ENCODE measurements at regions not wholly inside any gene's neighbourhood (a gene's known extent, or its start where the extent isn't known, plus 50 kb on each side); places are given as distances from the start of the nearest gene placed in this dataset.

- Histone ChIP-seq H3K79me2 (replicated peaks; ENCODE audit: insufficient read depth, low read length) (no peaks in the 10 kb centered on the region), H3K9me3 (ENCODE audit: low read length) (no peaks in the 10 kb centered on the region), H3K4me3 (ENCODE audit: low read length) (no peak overlapping the region), H3K27me3 (ENCODE audit: insufficient read depth, low read depth, low read length) (no peaks in the 10 kb centered on the region), H3K27ac (ENCODE audit: low read length) (no peak overlapping the region), H2AFZ (ENCODE audit: low read depth, low read length) (no peak overlapping the region), H3K9me2 (ENCODE audit: insufficient read depth, low read length) (no peaks in the 10 kb centered on the region), H3K36me3 (ENCODE audit: insufficient read depth, low read length) (no peaks in the 10 kb centered on the region), H3K9ac (ENCODE audit: low read length) (no peak overlapping the region), H3F3A (ENCODE audit: insufficient read depth, low read length, poor library complexity, severe bottlenecking) (peaks cover under 1% of the 10 kb centered on the region), H3K4me2 (ENCODE audit: low read length) (no peak overlapping the region), H4K20me1 (ENCODE audit: insufficient read depth) (no peaks in the 10 kb centered on the region)
- TF ChIP-seq MXI1 (conservative IDR thresholded peaks at IDR 0.05; ENCODE audit: poor library complexity, severe bottlenecking) (no peak), REST (IDR thresholded peaks at IDR 0.05; ENCODE audit: borderline replicate concordance) (no peak), RAD21 (conservative IDR thresholded peaks at IDR 0.05) (no peak)
Observed at GRCh38 chr13:78319101-78319627, 284.2 kb downstream of the POU4F1 start.

GRCh38 chr13:78317030-78317429, 286.3 kb downstream of the POU4F1 start:
- no peaks in the 10 kb centered on the region for H3K9me3 ChIP-seq (ENCODE audit: low read length)
- no peak overlapping the region for H3K9ac ChIP-seq (ENCODE audit: low read length)
- peak; percentile 63 for TF ChIP-seq SMC3 (conservative IDR thresholded peaks at IDR 0.05; ENCODE audit: poor library complexity)
- TF ChIP-seq MXI1 (conservative IDR thresholded peaks at IDR 0.05; ENCODE audit: poor library complexity, severe bottlenecking), result no peak
- peak; percentile 62 for TF ChIP-seq CTCF (IDR thresholded peaks at IDR 0.05; ENCODE audit: poor library complexity, severe bottlenecking)
- no peak for TF ChIP-seq POLR2AphosphoS5 (IDR thresholded peaks at IDR 0.05)
- TF ChIP-seq EP300 (conservative IDR thresholded peaks at IDR 0.05; ENCODE audit: poor library complexity, severe bottlenecking), result no peak
- TF ChIP-seq REST (IDR thresholded peaks at IDR 0.05; ENCODE audit: borderline replicate concordance), result no peak
- TF ChIP-seq RAD21 (conservative IDR thresholded peaks at IDR 0.05), result peak; percentile 70
- TF ChIP-seq EZH2 (IDR thresholded peaks at IDR 0.05; ENCODE audit: borderline replicate concordance, insufficient read depth, low read length, poor library complexity, severe bottlenecking), result no peak
- TF ChIP-seq TAF1 (IDR thresholded peaks at IDR 0.05; ENCODE audit: low read depth), result no peak
- H3K79me2 ChIP-seq (replicated peaks; ENCODE audit: insufficient read depth, low read length), result no peaks in the 10 kb centered on the region
- no peak overlapping the region for H3K4me3 ChIP-seq (ENCODE audit: low read length)
- no peaks in the 10 kb centered on the region for H3K27me3 ChIP-seq (ENCODE audit: insufficient read depth, low read depth, low read length)
- no peaks in the 10 kb centered on the region for H3K9me2 ChIP-seq (ENCODE audit: insufficient read depth, low read length)
- H3K36me3 ChIP-seq (ENCODE audit: insufficient read depth, low read length), result no peaks in the 10 kb centered on the region
- no peaks in the 10 kb centered on the region for H3F3A ChIP-seq (ENCODE audit: insufficient read depth, low read length, poor library complexity, severe bottlenecking)
- no peak overlapping the region for H3K4me2 ChIP-seq (ENCODE audit: low read length)
- H2AFZ ChIP-seq (ENCODE audit: low read depth, low read length), result no peak overlapping the region
- no peaks in the 10 kb centered on the region for H4K20me1 ChIP-seq (ENCODE audit: insufficient read depth)
- no peak overlapping the region for H3K27ac ChIP-seq (ENCODE audit: low read length)

Measured in neural cell (in vitro differentiated cells).